ENCODE measurements at regions not wholly inside any gene's neighbourhood (a gene's known extent, or its start where the extent isn't known, plus 50 kb on each side); places are given as distances from the start of the nearest gene placed in this dataset.

- Histone ChIP-seq H3K27ac (replicated peaks) (no peak overlapping the region), H3K4me1 (peaks cover 3% of the 10 kb centered on the region), H3K4me3 (no peak overlapping the region), H3K36me3 (no peaks in the 10 kb centered on the region), H3K27me3 (ENCODE audit: low read depth) (no peaks in the 10 kb centered on the region), H3K9me3 (replicated peaks) (peaks cover 17% of the 10 kb centered on the region)
- intact Hi-C loops (cut with micrococcal nuclease), result no loop called here
- TF ChIP-seq CTCF (IDR thresholded peaks at IDR 0.05; ENCODE audit: borderline replicate concordance), result no peak
- DNase-seq, result no peak
These were observed 160.7 kb upstream of the COL8A1 start for GRCh38 chr3:99477650-99478049.

GRCh38 chr3:99475229-99475628 is 163.2 kb upstream of the COL8A1 start:
- TF ChIP-seq CTCF (IDR thresholded peaks at IDR 0.05; ENCODE audit: borderline replicate concordance), result no peak
- Histone ChIP-seq H3K27ac (replicated peaks) (no peak overlapping the region), H3K9me3 (replicated peaks) (peaks cover 17% of the 10 kb centered on the region), H3K4me3 (no peak overlapping the region), H3K4me1 (peaks cover 3% of the 10 kb centered on the region), H3K36me3 (no peaks in the 10 kb centered on the region), H3K27me3 (ENCODE audit: low read depth) (no peaks in the 10 kb centered on the region)
- intact Hi-C loops (cut with micrococcal nuclease), result no loop called here
- DNase-seq, result no peak

GRCh38 chr3:99474776-99475175 is 163.6 kb upstream of the COL8A1 start:
- Histone ChIP-seq H3K9me3 (replicated peaks) (peaks cover 17% of the 10 kb centered on the region), H3K4me3 (no peak overlapping the region), H3K27me3 (ENCODE audit: low read depth) (no peaks in the 10 kb centered on the region), H3K4me1 (peaks cover 3% of the 10 kb centered on the region), H3K27ac (replicated peaks) (no peak overlapping the region), H3K36me3 (no peaks in the 10 kb centered on the region)
- no peak for DNase-seq
- TF ChIP-seq CTCF (IDR thresholded peaks at IDR 0.05; ENCODE audit: borderline replicate concordance), result no peak
- intact Hi-C loops (cut with micrococcal nuclease), result no loop called here

GRCh38 chr3:99473321-99473751 is 165.1 kb upstream of the COL8A1 start:
- TF ChIP-seq CTCF (IDR thresholded peaks at IDR 0.05; ENCODE audit: borderline replicate concordance), result no peak
- Histone ChIP-seq H3K27me3 (ENCODE audit: low read depth) (no peaks in the 10 kb centered on the region), H3K4me3 (no peak overlapping the region), H3K36me3 (no peaks in the 10 kb centered on the region), H3K4me1 (peaks cover 3% of the 10 kb centered on the region), H3K27ac (replicated peaks) (no peak overlapping the region), H3K9me3 (replicated peaks) (peaks cover 15% of the 10 kb centered on the region)
- intact Hi-C loops (cut with micrococcal nuclease), result no loop called here
- no peak for DNase-seq

GRCh38 chr3:99472385-99472784 is 166.0 kb upstream of the COL8A1 start:
- H3K9me3 ChIP-seq (replicated peaks), result peaks cover 5% of the 10 kb centered on the region
- no peak for DNase-seq
- peaks cover 3% of the 10 kb centered on the region for H3K4me1 ChIP-seq
- no peaks in the 10 kb centered on the region for H3K36me3 ChIP-seq
- H3K4me3 ChIP-seq, result no peak overlapping the region
- H3K27ac ChIP-seq (replicated peaks), result no peak overlapping the region
- no peak for TF ChIP-seq CTCF (IDR thresholded peaks at IDR 0.05; ENCODE audit: borderline replicate concordance)
- no peaks in the 10 kb centered on the region for H3K27me3 ChIP-seq (ENCODE audit: low read depth)
- intact Hi-C loops (cut with micrococcal nuclease), result no loop called here

Measured in left ventricle myocardium inferior (tissue), 1 donor.